ENCODE measurements at regions not wholly inside any gene's neighbourhood (a gene's known extent, or its start where the extent isn't known, plus 50 kb on each side); places are given as distances from the start of the nearest gene placed in this dataset.

DNA sequence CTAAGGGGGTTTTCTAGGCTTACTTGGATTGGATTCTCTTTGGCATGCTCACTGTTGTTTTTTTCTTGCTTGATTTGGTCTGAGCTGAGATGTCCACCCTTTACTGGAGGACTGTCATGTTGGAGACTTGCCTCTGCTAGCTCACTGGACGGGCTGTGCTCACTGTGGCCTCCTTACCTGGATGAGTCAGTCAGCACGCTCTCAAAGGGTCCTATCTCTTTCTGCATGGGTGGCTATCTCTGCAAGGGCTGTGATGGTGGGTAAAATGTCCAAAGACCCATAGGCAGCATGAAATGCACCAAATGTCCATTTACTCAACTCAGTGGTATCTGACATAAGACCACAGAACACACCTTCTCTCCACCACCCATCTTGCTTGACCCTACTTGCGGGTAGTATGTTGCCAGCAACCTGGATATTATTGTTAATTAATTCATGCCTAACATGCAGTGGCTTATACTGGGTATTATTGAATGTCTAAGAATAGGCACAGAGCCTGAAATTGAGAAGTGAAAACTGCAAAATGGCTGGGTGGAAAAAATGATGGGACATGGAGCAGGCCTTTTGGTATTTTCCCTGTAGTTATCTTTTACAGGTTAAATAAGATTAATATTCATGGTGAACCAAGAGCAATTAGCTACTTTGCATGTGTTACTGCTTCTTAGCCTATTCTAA is 68.9 kb upstream of the TLE1 start:
- H3K4me1 ChIP-seq (ENCODE audit: control insufficient read depth, extremely low read depth, insufficient read depth, low read length), result no peaks in the 10 kb centered on the region
- H4K20me1 ChIP-seq (ENCODE audit: control insufficient read depth, extremely low read depth, insufficient read depth, low read length), result no peaks in the 10 kb centered on the region
- H3K9me3 ChIP-seq (ENCODE audit: control insufficient read depth, low read depth, low read length), result no peaks in the 10 kb centered on the region
- TF ChIP-seq EZH2 (IDR thresholded peaks at IDR 0.05; ENCODE audit: low read length), result no peak
- TF ChIP-seq, protein P1, sequence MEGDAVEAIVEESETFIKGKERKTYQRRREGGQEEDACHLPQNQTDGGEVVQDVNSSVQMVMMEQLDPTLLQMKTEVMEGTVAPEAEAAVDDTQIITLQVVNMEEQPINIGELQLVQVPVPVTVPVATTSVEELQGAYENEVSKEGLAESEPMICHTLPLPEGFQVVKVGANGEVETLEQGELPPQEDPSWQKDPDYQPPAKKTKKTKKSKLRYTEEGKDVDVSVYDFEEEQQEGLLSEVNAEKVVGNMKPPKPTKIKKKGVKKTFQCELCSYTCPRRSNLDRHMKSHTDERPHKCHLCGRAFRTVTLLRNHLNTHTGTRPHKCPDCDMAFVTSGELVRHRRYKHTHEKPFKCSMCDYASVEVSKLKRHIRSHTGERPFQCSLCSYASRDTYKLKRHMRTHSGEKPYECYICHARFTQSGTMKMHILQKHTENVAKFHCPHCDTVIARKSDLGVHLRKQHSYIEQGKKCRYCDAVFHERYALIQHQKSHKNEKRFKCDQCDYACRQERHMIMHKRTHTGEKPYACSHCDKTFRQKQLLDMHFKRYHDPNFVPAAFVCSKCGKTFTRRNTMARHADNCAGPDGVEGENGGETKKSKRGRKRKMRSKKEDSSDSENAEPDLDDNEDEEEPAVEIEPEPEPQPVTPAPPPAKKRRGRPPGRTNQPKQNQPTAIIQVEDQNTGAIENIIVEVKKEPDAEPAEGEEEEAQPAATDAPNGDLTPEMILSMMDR (optimal IDR thresholded peaks at IDR 0.05 in 1 of 3, IDR thresholded peaks at IDR 0.05 in 1 of 3, conservative IDR thresholded peaks at IDR 0.05 in 1 of 3; ENCODE audit: extremely low read depth in 1 of 3, insufficient read depth in 2 of 3, low read length in 3 of 3), result no peak
- no peaks in the 10 kb centered on the region for H3K9me1 ChIP-seq (ENCODE audit: control insufficient read depth, extremely low read depth, insufficient read depth, low read length)
- H3K27me3 ChIP-seq (ENCODE audit: control insufficient read depth, extremely low read depth, insufficient read depth, low read length), result no peaks in the 10 kb centered on the region
- no peak overlapping the region for H2AFZ ChIP-seq (ENCODE audit: control insufficient read depth, low read length)
- no peak overlapping the region for H3K4me3 ChIP-seq (ENCODE audit: control insufficient read depth in 2 of 3, extremely low read depth in 1 of 3, insufficient read depth in 2 of 3, low read depth in 1 of 3, low read length in 3 of 3)
- FAIRE-seq (no peak), DNase-seq (ENCODE audit: low read depth, low spot score) (no peak)
- no peak overlapping the region for H3K4me2 ChIP-seq (ENCODE audit: control insufficient read depth, extremely low read depth, insufficient read depth, low read depth, low read length)
- dilution Hi-C loops (cut with MboI; ENCODE audit: extremely low pct_ligation_motif_present, low sequenced_read_pairs), result no loop called here
- H3K79me2 ChIP-seq (ENCODE audit: control insufficient read depth, insufficient read depth, low read length), result no peaks in the 10 kb centered on the region
- no peaks in the 10 kb centered on the region for H3K36me3 ChIP-seq (ENCODE audit: control insufficient read depth in 2 of 2, extremely low read depth in 1 of 2, insufficient read depth in 2 of 2, low read length in 2 of 2)
- no peak overlapping the region for H3K9ac ChIP-seq (ENCODE audit: control insufficient read depth, extremely low read depth, insufficient read depth, low read length)
- H3K27ac ChIP-seq (ENCODE audit: control insufficient read depth, insufficient read depth, low read length), result no peak overlapping the region

DNA sequence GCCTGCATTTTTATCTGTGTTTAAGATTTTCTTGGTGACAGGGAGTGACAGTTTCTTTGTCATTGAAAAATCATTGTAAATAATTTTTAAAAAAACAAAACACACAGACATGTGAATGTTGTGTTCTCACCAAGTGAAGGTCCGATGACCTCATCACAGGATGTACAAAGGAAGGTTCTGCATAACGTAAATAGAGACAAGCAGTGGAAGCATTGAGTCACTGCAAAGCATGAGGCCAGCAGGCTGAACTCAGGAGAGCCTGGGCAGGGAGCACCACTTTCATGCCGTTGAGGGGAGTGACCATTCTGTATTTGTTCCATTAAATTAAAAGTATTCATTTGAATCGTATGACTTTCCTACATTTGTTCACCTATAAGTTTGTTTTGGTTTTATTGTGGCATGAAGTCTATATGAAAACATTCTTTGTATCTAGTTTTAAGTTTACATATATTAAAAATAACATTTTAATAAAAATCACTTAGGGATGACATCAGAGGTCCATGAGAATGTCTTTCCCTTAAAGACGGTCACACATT is 70.4 kb upstream of the TLE1 start:
- FAIRE-seq (no peak), DNase-seq (ENCODE audit: low read depth, low spot score) (no peak)
- Histone ChIP-seq H3K4me2 (ENCODE audit: control insufficient read depth, extremely low read depth, insufficient read depth, low read depth, low read length) (no peak overlapping the region), H3K4me3 (ENCODE audit: control insufficient read depth in 2 of 3, extremely low read depth in 1 of 3, insufficient read depth in 2 of 3, low read depth in 1 of 3, low read length in 3 of 3) (no peak overlapping the region), H4K20me1 (ENCODE audit: control insufficient read depth, extremely low read depth, insufficient read depth, low read length) (no peaks in the 10 kb centered on the region), H3K27ac (ENCODE audit: control insufficient read depth, insufficient read depth, low read length) (no peak overlapping the region), H3K9me1 (ENCODE audit: control insufficient read depth, extremely low read depth, insufficient read depth, low read length) (no peaks in the 10 kb centered on the region), H3K9ac (ENCODE audit: control insufficient read depth, extremely low read depth, insufficient read depth, low read length) (no peak overlapping the region), H3K36me3 (ENCODE audit: control insufficient read depth in 2 of 2, extremely low read depth in 1 of 2, insufficient read depth in 2 of 2, low read length in 2 of 2) (no peaks in the 10 kb centered on the region), H3K27me3 (ENCODE audit: control insufficient read depth, extremely low read depth, insufficient read depth, low read length) (no peaks in the 10 kb centered on the region), H3K9me3 (ENCODE audit: control insufficient read depth, low read depth, low read length) (no peaks in the 10 kb centered on the region), H3K4me1 (ENCODE audit: control insufficient read depth, extremely low read depth, insufficient read depth, low read length) (no peaks in the 10 kb centered on the region), H2AFZ (ENCODE audit: control insufficient read depth, low read length) (no peak overlapping the region), H3K79me2 (ENCODE audit: control insufficient read depth, insufficient read depth, low read length) (no peaks in the 10 kb centered on the region)
- TF ChIP-seq EZH2 (IDR thresholded peaks at IDR 0.05; ENCODE audit: low read length), result no peak
- TF ChIP-seq, protein P1 (optimal IDR thresholded peaks at IDR 0.05 in 1 of 3, IDR thresholded peaks at IDR 0.05 in 1 of 3, conservative IDR thresholded peaks at IDR 0.05 in 1 of 3; ENCODE audit: extremely low read depth in 1 of 3, insufficient read depth in 2 of 3, low read length in 3 of 3), result no peak
- dilution Hi-C loops (cut with MboI; ENCODE audit: extremely low pct_ligation_motif_present, low sequenced_read_pairs), result no loop called here
